PFSK-1 (cell line): ENCODE measurements at regions not wholly inside any gene's neighbourhood (a gene's known extent, or its start where the extent isn't known, plus 50 kb on each side); places are given as distances from the start of the nearest gene placed in this dataset.

ENCODE experiments used
- FOXP2 ChIP-seq: optimal IDR thresholded peaks from 2 replicates; pipeline ENCODE3; 2011; ENCODE audit warnings: borderline replicate concordance, control low read depth, inconsistent platforms; ENCODE audit not compliant: insufficient read depth; ENCODE audit errors: extremely low read length, extremely low read depth
- POLR2AphosphoS5 ChIP-seq: IDR thresholded peaks from 2 replicates; pipeline ENCODE4 v1.6.1; 2012; ENCODE audit warnings: low read depth, mild to moderate bottlenecking, control low read depth, low read length, moderate library complexity
- TAF1 ChIP-seq: IDR thresholded peaks from 2 replicates; pipeline ENCODE4 v1.6.1; 2012; ENCODE audit warnings: low read length, control low read depth, borderline replicate concordance; ENCODE audit not compliant: insufficient read depth
- TF ChIP-seq, protein P1 (sequence below), 2 experiments: IDR thresholded peaks; 2 replicates each; pipeline versions ENCODE4 v1.6.1 to v1.8.0; 2011 to 2012; ENCODE audit warnings: low read depth in 2 of 2, low read length in 2 of 2, control low read depth in 1 of 2, inconsistent platforms in 1 of 2, mild to moderate bottlenecking in 1 of 2, moderate library complexity in 1 of 2; ENCODE audit not compliant: insufficient read depth in 1 of 2

DNA sequence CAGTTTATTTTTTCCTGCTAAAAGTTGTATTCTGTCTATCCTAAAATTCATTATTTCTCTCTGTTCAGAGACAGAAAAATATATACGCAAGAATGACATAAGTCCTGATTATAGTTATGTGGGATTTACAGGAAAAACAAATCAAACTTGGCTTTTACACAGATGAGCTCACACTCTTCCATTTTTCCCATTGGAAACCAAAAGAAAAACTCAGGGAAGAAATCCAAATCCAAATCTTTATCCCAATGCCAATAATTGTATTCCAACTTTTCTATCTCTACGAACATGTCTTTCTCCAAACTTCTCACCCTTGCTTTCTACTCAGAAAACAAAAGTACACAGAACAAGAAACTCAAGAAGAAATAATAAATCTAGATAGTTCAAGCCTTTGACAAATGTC, 249.1 kb upstream of the TMEFF2 start:
- TF ChIP-seq TAF1 (no peak), POLR2AphosphoS5 (no peak), FOXP2 (no peak)
- TF ChIP-seq, protein P1, sequence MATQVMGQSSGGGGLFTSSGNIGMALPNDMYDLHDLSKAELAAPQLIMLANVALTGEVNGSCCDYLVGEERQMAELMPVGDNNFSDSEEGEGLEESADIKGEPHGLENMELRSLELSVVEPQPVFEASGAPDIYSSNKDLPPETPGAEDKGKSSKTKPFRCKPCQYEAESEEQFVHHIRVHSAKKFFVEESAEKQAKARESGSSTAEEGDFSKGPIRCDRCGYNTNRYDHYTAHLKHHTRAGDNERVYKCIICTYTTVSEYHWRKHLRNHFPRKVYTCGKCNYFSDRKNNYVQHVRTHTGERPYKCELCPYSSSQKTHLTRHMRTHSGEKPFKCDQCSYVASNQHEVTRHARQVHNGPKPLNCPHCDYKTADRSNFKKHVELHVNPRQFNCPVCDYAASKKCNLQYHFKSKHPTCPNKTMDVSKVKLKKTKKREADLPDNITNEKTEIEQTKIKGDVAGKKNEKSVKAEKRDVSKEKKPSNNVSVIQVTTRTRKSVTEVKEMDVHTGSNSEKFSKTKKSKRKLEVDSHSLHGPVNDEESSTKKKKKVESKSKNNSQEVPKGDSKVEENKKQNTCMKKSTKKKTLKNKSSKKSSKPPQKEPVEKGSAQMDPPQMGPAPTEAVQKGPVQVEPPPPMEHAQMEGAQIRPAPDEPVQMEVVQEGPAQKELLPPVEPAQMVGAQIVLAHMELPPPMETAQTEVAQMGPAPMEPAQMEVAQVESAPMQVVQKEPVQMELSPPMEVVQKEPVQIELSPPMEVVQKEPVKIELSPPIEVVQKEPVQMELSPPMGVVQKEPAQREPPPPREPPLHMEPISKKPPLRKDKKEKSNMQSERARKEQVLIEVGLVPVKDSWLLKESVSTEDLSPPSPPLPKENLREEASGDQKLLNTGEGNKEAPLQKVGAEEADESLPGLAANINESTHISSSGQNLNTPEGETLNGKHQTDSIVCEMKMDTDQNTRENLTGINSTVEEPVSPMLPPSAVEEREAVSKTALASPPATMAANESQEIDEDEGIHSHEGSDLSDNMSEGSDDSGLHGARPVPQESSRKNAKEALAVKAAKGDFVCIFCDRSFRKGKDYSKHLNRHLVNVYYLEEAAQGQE (IDR thresholded peaks at IDR 0.05; ENCODE audit: insufficient read depth in 1 of 2, low read depth in 2 of 2, low read length in 2 of 2), result no peak
